ENCODE measurements at regions not wholly inside any gene's neighbourhood (a gene's known extent, or its start where the extent isn't known, plus 50 kb on each side); places are given as distances from the start of the nearest gene placed in this dataset.

DNA sequence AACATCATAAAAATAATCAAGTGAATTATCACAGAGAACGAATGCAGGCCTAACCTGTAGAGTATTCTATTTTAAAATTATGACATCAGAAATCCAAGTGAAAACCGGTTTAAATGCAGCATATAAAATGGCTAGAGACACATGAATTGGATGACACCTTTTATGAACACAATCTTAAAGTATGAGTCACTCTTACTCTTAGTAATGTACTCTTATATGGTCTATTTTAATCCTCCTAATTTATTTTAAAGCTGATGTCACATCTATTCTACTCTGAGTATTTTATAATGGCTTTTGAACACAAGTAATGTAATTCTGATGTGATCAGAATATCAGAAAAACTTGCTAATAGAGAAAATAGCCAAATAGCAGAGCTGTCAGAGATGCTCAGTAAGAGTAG is 161.4 kb upstream of the RADX start:
- no peaks in the 10 kb centered on the region for H3K9me1 ChIP-seq (replicated peaks; ENCODE audit: control insufficient read depth, extremely low read depth, insufficient read depth, low read length)
- no peak overlapping the region for H3K4me2 ChIP-seq (ENCODE audit: insufficient read depth, low read length)
- no peak overlapping the region for H3K27ac ChIP-seq (ENCODE audit: insufficient read depth, low read depth, low read length)
- no peak overlapping the region for H2AFZ ChIP-seq (ENCODE audit: low read depth, low read length)
- DNase-seq (ENCODE audit: low read depth, low spot score) (no peak), FAIRE-seq (no peak)
- no peaks in the 10 kb centered on the region for H4K20me1 ChIP-seq (replicated peaks; ENCODE audit: control insufficient read depth, extremely low read depth, insufficient read depth, low read length)
- no peak for TF ChIP-seq FOS (IDR thresholded peaks at IDR 0.05; ENCODE audit: borderline replicate concordance, insufficient read depth, low read length)
- no peaks in the 10 kb centered on the region for H3K27me3 ChIP-seq (ENCODE audit: control insufficient read depth in 2 of 2, insufficient read depth in 2 of 2, low read length in 2 of 2)
- H3K36me3 ChIP-seq (ENCODE audit: control insufficient read depth in 2 of 2, extremely low read depth in 1 of 2, insufficient read depth in 2 of 2, low read length in 2 of 2), result no peaks in the 10 kb centered on the region
- BruUV-seq (replicated peaks), result no TSS peak
- dilution Hi-C loops (cut with MboI; ENCODE audit: extremely low pct_ligation_motif_present, low sequenced_read_pairs) (no loop called here), intact Hi-C loops (cut with micrococcal nuclease) (no loop called here)
- CTCF ChIA-PET, result no interaction called here
- no peaks in the 10 kb centered on the region for H3K9me3 ChIP-seq (replicated peaks; ENCODE audit: control insufficient read depth, insufficient read depth, low read length)
- no peak overlapping the region for H3K4me3 ChIP-seq (replicated peaks in 1 of 3; ENCODE audit: insufficient read depth in 1 of 3, low read depth in 1 of 3, low read length in 3 of 3)
- H3K79me2 ChIP-seq (ENCODE audit: control insufficient read depth, insufficient read depth, low read length), result no peaks in the 10 kb centered on the region
- H3K9ac ChIP-seq (replicated peaks; ENCODE audit: extremely low read depth, insufficient read depth, low read length), result no peak overlapping the region
- POLR2A ChIA-PET, result no interaction called here
- H3K4me1 ChIP-seq (ENCODE audit: control insufficient read depth, extremely low read depth, insufficient read depth, low read length), result no peaks in the 10 kb centered on the region

DNA sequence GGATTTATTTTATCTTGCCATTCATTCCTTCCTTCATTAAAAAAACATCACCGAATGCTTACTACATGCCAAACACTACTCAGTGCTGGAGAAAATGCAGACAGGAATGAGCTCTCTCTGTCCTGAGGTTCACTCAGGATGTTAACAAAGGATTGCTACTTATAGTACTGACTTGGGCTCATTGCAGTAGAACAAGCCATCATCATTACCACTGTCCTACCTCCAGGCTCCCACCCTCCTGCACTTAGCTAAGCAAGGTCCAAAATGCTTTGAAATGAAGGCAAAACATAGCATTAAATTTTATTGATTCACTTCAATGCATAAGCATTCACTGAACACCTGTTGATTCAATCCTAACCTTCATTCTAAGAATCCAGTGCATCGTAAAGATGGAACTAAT is 159.8 kb upstream of the RADX start:
- intact Hi-C loops (cut with micrococcal nuclease) (no loop called here), dilution Hi-C loops (cut with MboI; ENCODE audit: extremely low pct_ligation_motif_present, low sequenced_read_pairs) (no loop called here)
- H2AFZ ChIP-seq (ENCODE audit: low read depth, low read length), result no peak overlapping the region
- no TSS peak for BruUV-seq (replicated peaks)
- ChIA-PET CTCF (no interaction called here), POLR2A (no interaction called here)
- no peak for FAIRE-seq
- no peaks in the 10 kb centered on the region for H3K9me3 ChIP-seq (replicated peaks; ENCODE audit: control insufficient read depth, insufficient read depth, low read length)
- DNase-seq (ENCODE audit: low read depth, low spot score), result no peak
- no peaks in the 10 kb centered on the region for H3K27me3 ChIP-seq (ENCODE audit: control insufficient read depth in 2 of 2, insufficient read depth in 2 of 2, low read length in 2 of 2)
- H3K4me2 ChIP-seq (ENCODE audit: insufficient read depth, low read length), result no peak overlapping the region
- no peak overlapping the region for H3K4me3 ChIP-seq (replicated peaks in 1 of 3; ENCODE audit: insufficient read depth in 1 of 3, low read depth in 1 of 3, low read length in 3 of 3)
- no peak for TF ChIP-seq JUN (IDR thresholded peaks at IDR 0.05; ENCODE audit: borderline replicate concordance, insufficient read depth, insufficient read length, low read depth)
- TF ChIP-seq MYC (IDR thresholded peaks at IDR 0.05; ENCODE audit: low read depth, low read length), result no peak
- TF ChIP-seq MAX (IDR thresholded peaks at IDR 0.05; ENCODE audit: insufficient read depth, insufficient read length), result no peak
- TF ChIP-seq CTCF (IDR thresholded peaks at IDR 0.05; ENCODE audit: extremely low read depth in 1 of 2, insufficient read depth in 1 of 2, low read depth in 1 of 2, low read length in 2 of 2), result no peak
- TF ChIP-seq FOS (IDR thresholded peaks at IDR 0.05; ENCODE audit: borderline replicate concordance, insufficient read depth, low read length), result no peak
- no peak for TF ChIP-seq EZH2 (IDR thresholded peaks at IDR 0.05; ENCODE audit: borderline replicate concordance, low read depth, low read length, severe bottlenecking)
- TF ChIP-seq POLR2A (IDR thresholded peaks at IDR 0.05; ENCODE audit: low read depth, low read length), result no peak
- TF ChIP-seq GATA2 (IDR thresholded peaks at IDR 0.05; ENCODE audit: insufficient read depth, insufficient read length, low read depth, low read length), result no peak
- TF ChIP-seq POLR2AphosphoS5 (IDR thresholded peaks at IDR 0.05; ENCODE audit: insufficient read depth, low read depth, low read length), result no peak
- H3K36me3 ChIP-seq (ENCODE audit: control insufficient read depth in 2 of 2, extremely low read depth in 1 of 2, insufficient read depth in 2 of 2, low read length in 2 of 2), result no peaks in the 10 kb centered on the region
- no peaks in the 10 kb centered on the region for H3K79me2 ChIP-seq (ENCODE audit: control insufficient read depth, insufficient read depth, low read length)
- no peaks in the 10 kb centered on the region for H3K9me1 ChIP-seq (replicated peaks; ENCODE audit: control insufficient read depth, extremely low read depth, insufficient read depth, low read length)
- no peaks in the 10 kb centered on the region for H3K4me1 ChIP-seq (ENCODE audit: control insufficient read depth, extremely low read depth, insufficient read depth, low read length)
- no peak overlapping the region for H3K9ac ChIP-seq (replicated peaks; ENCODE audit: extremely low read depth, insufficient read depth, low read length)
- H3K27ac ChIP-seq (ENCODE audit: insufficient read depth, low read depth, low read length), result no peak overlapping the region
- no peaks in the 10 kb centered on the region for H4K20me1 ChIP-seq (replicated peaks; ENCODE audit: control insufficient read depth, extremely low read depth, insufficient read depth, low read length)
